ENCODE measurements at regions not wholly inside any gene's neighbourhood (a gene's known extent, or its start where the extent isn't known, plus 50 kb on each side); places are given as distances from the start of the nearest gene placed in this dataset.

GRCh38 chrX:11970578-11971359 is 167.5 kb upstream of the FRMPD4 start:
- no peak for TF ChIP-seq CTCF (IDR thresholded peaks at IDR 0.05)
- Mint-ChIP-seq H3K36me3 (ENCODE audit: low read depth) (no peaks in the 10 kb centered on the region), H3K27ac (no peak overlapping the region), H3K4me1 (peaks cover 20% of the 10 kb centered on the region), H3K9me3 (peaks cover 14% of the 10 kb centered on the region), H3K4me3 (no peak overlapping the region), H3K27me3 (ENCODE audit: low read depth, poor library complexity) (peaks cover 2% of the 10 kb centered on the region)
- DNase-seq = no peak

- Mint-ChIP-seq H3K27ac (no peak overlapping the region), H3K27me3 (ENCODE audit: low read depth, poor library complexity) (no peaks in the 10 kb centered on the region), H3K4me3 (no peak overlapping the region), H3K9me3 (peaks cover 15% of the 10 kb centered on the region), H3K4me1 (peaks cover 20% of the 10 kb centered on the region), H3K36me3 (ENCODE audit: low read depth) (no peaks in the 10 kb centered on the region)
- DNase-seq = no peak
- no peak for TF ChIP-seq CTCF (IDR thresholded peaks at IDR 0.05)
These were observed 161.6 kb upstream of the FRMPD4 start for GRCh38 chrX:11976663-11977062.

- no peak overlapping the region for H3K4me3 Mint-ChIP-seq
- H3K9me3 Mint-ChIP-seq = peaks cover 27% of the 10 kb centered on the region
- TF ChIP-seq CTCF (IDR thresholded peaks at IDR 0.05) = no peak
- DNase-seq = no peak
- no peaks in the 10 kb centered on the region for H3K36me3 Mint-ChIP-seq (ENCODE audit: low read depth)
- H3K27me3 Mint-ChIP-seq (ENCODE audit: low read depth, poor library complexity) = no peaks in the 10 kb centered on the region
- no peaks in the 10 kb centered on the region for H3K4me1 Mint-ChIP-seq
- no peak overlapping the region for H3K27ac Mint-ChIP-seq
These were observed 146.0 kb upstream of the FRMPD4 start for GRCh38 chrX:11992271-11992670.

GRCh38 chrX:11995146-11995545 is 143.1 kb upstream of the FRMPD4 start:
- H3K4me3 Mint-ChIP-seq = no peak overlapping the region
- H3K27ac Mint-ChIP-seq = no peak overlapping the region
- TF ChIP-seq CTCF (IDR thresholded peaks at IDR 0.05) = no peak
- no peaks in the 10 kb centered on the region for H3K27me3 Mint-ChIP-seq (ENCODE audit: low read depth, poor library complexity)
- no peaks in the 10 kb centered on the region for H3K36me3 Mint-ChIP-seq (ENCODE audit: low read depth)
- no peaks in the 10 kb centered on the region for H3K4me1 Mint-ChIP-seq
- H3K9me3 Mint-ChIP-seq = peaks cover 16% of the 10 kb centered on the region
- no peak for DNase-seq

- TF ChIP-seq CTCF (IDR thresholded peaks at IDR 0.05) = no peak
- H3K4me1 Mint-ChIP-seq = no peaks in the 10 kb centered on the region
- DNase-seq = no peak
These were observed 141.5 kb upstream of the FRMPD4 start for GRCh38 chrX:11996810-11997209.

GRCh38 chrX:11998944-11999343 is 139.3 kb upstream of the FRMPD4 start:
- Mint-ChIP-seq H3K9me3 (peaks cover 10% of the 10 kb centered on the region), H3K36me3 (ENCODE audit: low read depth) (no peaks in the 10 kb centered on the region), H3K4me1 (no peaks in the 10 kb centered on the region), H3K4me3 (no peak overlapping the region), H3K27ac (no peak overlapping the region), H3K27me3 (ENCODE audit: low read depth, poor library complexity) (peaks cover 3% of the 10 kb centered on the region)
- no peak for TF ChIP-seq CTCF (IDR thresholded peaks at IDR 0.05)
- DNase-seq = no peak

More at GRCh38 chrX:11996810-11997209, 141.5 kb upstream of the FRMPD4 start:
- no peaks in the 10 kb centered on the region for H3K27me3 Mint-ChIP-seq (ENCODE audit: low read depth, poor library complexity)
- H3K4me3 Mint-ChIP-seq = no peak overlapping the region
- H3K9me3 Mint-ChIP-seq = peaks cover 16% of the 10 kb centered on the region
- H3K36me3 Mint-ChIP-seq (ENCODE audit: low read depth) = no peaks in the 10 kb centered on the region
- H3K27ac Mint-ChIP-seq = no peak overlapping the region

Measured in nephron progenitor cell (in vitro differentiated cells).